Activated CD8-positive, alpha-beta T cell treated with anti-CD3 and anti-CD28 coated beads for 36 hours (primary cell): ENCODE measurements at regions not wholly inside any gene's neighbourhood (a gene's known extent, or its start where the extent isn't known, plus 50 kb on each side); places are given as distances from the start of the nearest gene placed in this dataset.

Source experiments
- ATAC-seq: fragments of 200-7000 bp; cut with Tn5 transposase; one replicate; pipeline ENCODE4 v1.10.0; 2021; ENCODE audit warnings: mild to moderate bottlenecking, moderate library complexity
- CTCF ChIA-PET: fragments of 350-600 bp; sonication (Branson Sonifier 250); formaldehyde crosslinking; loops from one replicate; lab custom pipeline; 2021; ENCODE audit warnings: antibody characterized with exemption; lab: Charles Lee
- POLR2A ChIA-PET: fragments of 350-600 bp; sonication (Branson Sonifier 250); formaldehyde crosslinking; loops from one replicate; lab custom pipeline; 2021; ENCODE audit warnings: antibody characterized with exemption; lab: Charles Lee
- DNase-seq: peaks from one replicate; pipeline ENCODE4 v3.0.0-alpha.2; 2020
- H3K27ac Mint-ChIP-seq: one replicate; pipeline ENCODE4 v1.8.0; 2021; ENCODE audit warnings: mild to moderate bottlenecking, mixed read lengths
- H3K27me3 Mint-ChIP-seq: one replicate; pipeline ENCODE4 v1.8.0; 2021; ENCODE audit warnings: mixed read lengths
- H3K36me3 Mint-ChIP-seq: one replicate; pipeline ENCODE4 v1.8.0; 2021; ENCODE audit warnings: low read depth, mixed read lengths
- H3K4me1 Mint-ChIP-seq: one replicate; pipeline ENCODE4 v1.8.0; 2021; ENCODE audit warnings: low read depth, mixed read lengths
- H3K4me3 Mint-ChIP-seq: one replicate; pipeline ENCODE4 v1.8.0; 2021; ENCODE audit warnings: mild to moderate bottlenecking, moderate library complexity, mixed read lengths
- H3K9me3 Mint-ChIP-seq: one replicate; pipeline ENCODE4 v1.8.0; 2021; ENCODE audit warnings: mixed read lengths
- CTCF ChIP-seq: fragments of 200-600 bp; IDR thresholded peaks from one replicate; pipeline ENCODE4 v1.8.0; 2022; ENCODE audit warnings: antibody characterized with exemption, mild to moderate bottlenecking
- intact Hi-C: fragments of 100-400 bp; cut with micrococcal nuclease; formaldehyde crosslinking; loops from one replicate; pipeline ENCODE4 v1.10.0; 2022

- H3K27me3 Mint-ChIP-seq: no peaks in the 10 kb centered on the region
- ATAC-seq: no peak
- no peaks in the 10 kb centered on the region for H3K4me1 Mint-ChIP-seq
- no peaks in the 10 kb centered on the region for H3K9me3 Mint-ChIP-seq
- POLR2A ChIA-PET: no interaction called here
- no peak for DNase-seq
- TF ChIP-seq CTCF: no peak
- H3K4me3 Mint-ChIP-seq: no peak overlapping the region
- intact Hi-C loops: no loop called here
- H3K27ac Mint-ChIP-seq: no peak overlapping the region
- CTCF ChIA-PET: no interaction called here
- H3K36me3 Mint-ChIP-seq: no peaks in the 10 kb centered on the region
These were observed 443.1 kb downstream of the TTLL7 start for GRCh38 chr1:83555871-83556270.

GRCh38 chr1:83554174-83554573 lies 444.8 kb downstream of the TTLL7 start:
- Mint-ChIP-seq H3K27me3 (no peaks in the 10 kb centered on the region), H3K9me3 (no peaks in the 10 kb centered on the region), H3K36me3 (no peaks in the 10 kb centered on the region), H3K27ac (no peak overlapping the region), H3K4me3 (no peak overlapping the region), H3K4me1 (no peaks in the 10 kb centered on the region)
- DNase-seq (no peak), ATAC-seq (no peak)
- intact Hi-C loops: no loop called here
- no peak for TF ChIP-seq CTCF
- ChIA-PET POLR2A (interaction anchor here (0.6 kb wide), 2 partner anchors 9 to 52 kb away, joined by 3 read pairs; no protein-coding TSS in a partner anchor), CTCF (no interaction called here)

GRCh38 chr1:83552820-83553219 lies 446.1 kb downstream of the TTLL7 start:
- H3K4me3 Mint-ChIP-seq: no peak overlapping the region
- intact Hi-C loops: no loop called here
- no peaks in the 10 kb centered on the region for H3K9me3 Mint-ChIP-seq
- H3K27ac Mint-ChIP-seq: no peak overlapping the region
- H3K27me3 Mint-ChIP-seq: no peaks in the 10 kb centered on the region
- ChIA-PET CTCF (no interaction called here), POLR2A (no interaction called here)
- no peak for TF ChIP-seq CTCF
- DNase-seq: no peak
- H3K4me1 Mint-ChIP-seq: no peaks in the 10 kb centered on the region
- no peaks in the 10 kb centered on the region for H3K36me3 Mint-ChIP-seq
- ATAC-seq: no peak

DNA sequence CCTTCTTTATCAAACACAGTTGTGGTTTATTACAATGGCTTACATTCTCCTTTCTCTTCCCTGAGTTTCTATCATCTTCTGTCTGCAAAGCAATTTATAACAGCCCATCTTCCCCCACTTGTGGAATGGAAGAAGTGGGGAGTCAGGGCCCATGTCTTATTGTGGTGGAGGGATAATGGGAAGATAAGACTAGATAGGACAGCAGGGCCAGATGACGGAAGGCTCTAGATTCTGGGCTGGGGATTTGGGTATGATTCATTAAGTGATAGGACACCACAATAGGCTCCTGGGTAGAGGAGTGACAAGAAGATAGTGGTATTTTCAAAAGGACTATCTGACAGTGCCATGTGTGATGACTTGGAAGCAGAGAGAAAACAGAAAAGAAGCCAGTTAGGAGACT lies 450.6 kb downstream of the TTLL7 start:
- no peaks in the 10 kb centered on the region for H3K36me3 Mint-ChIP-seq
- peaks cover 1% of the 10 kb centered on the region for H3K4me1 Mint-ChIP-seq
- H3K27ac Mint-ChIP-seq: no peak overlapping the region
- H3K27me3 Mint-ChIP-seq: no peaks in the 10 kb centered on the region
- intact Hi-C loops: no loop called here
- no peaks in the 10 kb centered on the region for H3K9me3 Mint-ChIP-seq
- ATAC-seq: no peak
- no peak for TF ChIP-seq CTCF
- ChIA-PET CTCF (no interaction called here), POLR2A (no interaction called here)
- DNase-seq: no peak
- H3K4me3 Mint-ChIP-seq: no peak overlapping the region

GRCh38 chr1:83547901-83548300 lies 451.0 kb downstream of the TTLL7 start:
- ChIA-PET POLR2A (no interaction called here), CTCF (no interaction called here)
- ATAC-seq: no peak
- Mint-ChIP-seq H3K27ac (no peak overlapping the region), H3K9me3 (no peaks in the 10 kb centered on the region), H3K4me1 (peaks cover 2% of the 10 kb centered on the region), H3K36me3 (no peaks in the 10 kb centered on the region), H3K27me3 (no peaks in the 10 kb centered on the region), H3K4me3 (no peak overlapping the region)
- TF ChIP-seq CTCF: no peak
- no peak for DNase-seq
- intact Hi-C loops: no loop called here
